ENCODE measurements at regions not wholly inside any gene's neighbourhood (a gene's known extent, or its start where the extent isn't known, plus 50 kb on each side); places are given as distances from the start of the nearest gene placed in this dataset.

DNA sequence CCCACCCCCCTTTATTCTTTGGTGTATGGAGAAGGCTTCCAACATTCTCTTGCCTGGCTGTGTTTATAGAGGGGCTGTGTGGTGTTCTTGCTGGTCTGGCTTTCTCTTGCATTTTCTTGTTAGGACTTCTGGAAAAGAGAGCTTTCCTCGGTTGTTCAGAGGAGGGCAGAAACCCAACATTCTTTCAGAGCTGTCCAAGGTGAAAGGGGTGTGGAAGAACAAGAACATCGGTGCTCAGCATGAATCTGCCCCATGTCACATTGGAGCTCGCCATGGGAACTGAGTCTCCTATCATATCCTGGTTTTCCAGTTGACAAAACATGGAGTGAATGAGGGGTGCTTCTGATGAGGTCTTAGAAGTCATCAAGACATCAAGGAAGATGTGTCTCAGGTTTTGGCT, 281.8 kb downstream of the RNF144B start:
- DNase-seq (ENCODE audit: low spot score), result no peak

- DNase-seq (ENCODE audit: low spot score), result no peak
These were observed 285.7 kb downstream of the RNF144B start for GRCh38 chr6:18672852-18673251.

GRCh38 chr6:18674346-18674745, 287.2 kb downstream of the RNF144B start:
- DNase-seq (ENCODE audit: low spot score), result no peak

DNA sequence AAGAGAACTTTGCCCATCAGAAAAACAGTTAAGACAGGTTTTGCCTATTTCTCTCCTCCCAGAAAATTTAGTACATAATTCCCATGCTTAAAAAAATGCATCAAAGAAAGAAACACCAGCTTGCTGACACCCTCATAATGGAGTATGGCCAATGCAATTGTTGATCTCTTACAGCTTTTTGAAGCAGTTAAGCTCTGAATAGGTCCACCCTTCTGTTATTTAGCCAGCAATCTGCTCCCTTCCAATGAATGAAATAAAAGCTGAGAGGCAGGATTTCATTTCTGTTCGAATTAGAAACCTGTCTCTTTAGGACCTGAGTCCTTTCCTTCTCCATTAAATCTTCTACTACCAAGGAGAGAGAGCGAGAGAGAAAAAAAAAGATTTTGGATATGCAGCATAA, 288.7 kb downstream of the RNF144B start:
- DNase-seq (ENCODE audit: low spot score), result no peak

GRCh38 chr6:18676548-18676947, 289.4 kb downstream of the RNF144B start:
- DNase-seq (ENCODE audit: low spot score), result no peak

GRCh38 chr6:18680842-18681241, 293.7 kb downstream of the RNF144B start:
- peak; percentile 26 for DNase-seq (ENCODE audit: low spot score)

DNA sequence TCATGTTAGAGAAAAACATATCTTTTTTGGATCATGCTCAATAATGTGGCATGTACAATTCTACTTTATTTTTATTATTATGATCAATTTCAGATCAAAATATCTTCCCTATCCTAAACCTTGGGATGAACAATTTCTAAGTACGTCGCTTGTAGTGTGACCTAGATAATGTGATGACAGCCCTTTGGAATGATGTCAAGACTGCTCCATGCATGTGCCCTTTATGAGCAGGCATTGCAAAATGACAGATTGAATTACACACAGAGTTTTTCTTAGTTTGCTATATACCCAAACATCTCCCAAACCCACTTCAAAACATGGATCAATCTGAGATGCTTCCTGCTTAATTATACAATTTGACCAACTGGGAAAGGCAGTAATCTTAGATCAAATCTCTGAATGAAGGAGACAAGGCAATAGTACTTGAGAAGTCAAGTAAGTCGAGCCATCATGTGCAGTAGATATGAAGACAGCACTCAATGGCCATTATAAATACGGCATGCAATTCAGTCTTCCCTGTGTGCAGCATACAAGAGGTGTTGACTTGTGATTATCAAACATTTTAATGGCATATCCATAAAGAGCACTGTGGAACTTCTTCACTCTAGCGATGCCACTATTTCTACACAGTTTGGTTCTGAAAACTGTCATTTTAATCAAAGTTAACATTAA, 294.8 kb downstream of the RNF144B start:
- no peak for DNase-seq (ENCODE audit: low spot score)

DNA sequence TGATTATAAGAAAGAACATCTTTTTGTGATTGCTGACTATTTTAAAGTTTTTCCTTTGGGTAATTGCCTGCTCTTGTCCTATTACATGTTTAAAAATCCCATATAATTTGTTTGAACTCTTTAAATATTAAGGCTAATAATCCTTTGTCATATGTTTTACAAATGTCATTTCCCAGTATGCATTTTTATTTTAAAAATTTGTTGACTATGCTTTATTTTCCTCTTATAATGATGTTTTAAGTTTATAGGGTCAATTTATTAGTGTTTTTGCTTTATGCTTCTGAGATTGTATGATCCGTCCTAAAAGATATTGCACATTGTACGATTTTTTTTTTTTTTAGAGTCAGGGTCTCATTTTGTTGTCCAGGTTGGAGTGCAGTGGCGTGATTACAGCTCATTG, 297.2 kb downstream of the RNF144B start:
- no peak for DNase-seq (ENCODE audit: low spot score)

GRCh38 chr6:18692929-18693685, 306.0 kb downstream of the RNF144B start:
- DNase-seq (ENCODE audit: low spot score), result no peak

DNA sequence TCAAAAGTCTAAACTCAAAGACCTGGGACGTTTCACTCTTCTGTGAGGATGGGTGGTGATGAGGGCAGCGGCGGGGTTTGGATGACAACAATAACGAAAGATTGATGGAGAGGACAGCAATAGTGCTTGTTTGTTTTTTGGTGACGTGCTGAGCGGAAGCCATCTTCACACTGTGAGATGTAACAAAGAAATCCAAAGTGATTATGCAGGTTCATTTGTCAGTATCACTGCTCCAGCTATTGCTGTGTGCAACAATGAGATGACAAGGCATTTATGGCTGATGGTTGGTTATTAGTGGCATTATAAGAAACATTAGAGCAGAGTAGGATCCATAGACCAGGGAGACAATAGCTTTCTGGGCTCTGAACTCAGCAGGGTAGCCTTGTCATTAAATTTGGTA, 306.7 kb downstream of the RNF144B start:
- DNase-seq (ENCODE audit: low spot score), result no peak

- no peak for DNase-seq (ENCODE audit: low spot score)
These were observed 316.4 kb downstream of the RNF144B start for GRCh38 chr6:18703546-18703945.

DNA sequence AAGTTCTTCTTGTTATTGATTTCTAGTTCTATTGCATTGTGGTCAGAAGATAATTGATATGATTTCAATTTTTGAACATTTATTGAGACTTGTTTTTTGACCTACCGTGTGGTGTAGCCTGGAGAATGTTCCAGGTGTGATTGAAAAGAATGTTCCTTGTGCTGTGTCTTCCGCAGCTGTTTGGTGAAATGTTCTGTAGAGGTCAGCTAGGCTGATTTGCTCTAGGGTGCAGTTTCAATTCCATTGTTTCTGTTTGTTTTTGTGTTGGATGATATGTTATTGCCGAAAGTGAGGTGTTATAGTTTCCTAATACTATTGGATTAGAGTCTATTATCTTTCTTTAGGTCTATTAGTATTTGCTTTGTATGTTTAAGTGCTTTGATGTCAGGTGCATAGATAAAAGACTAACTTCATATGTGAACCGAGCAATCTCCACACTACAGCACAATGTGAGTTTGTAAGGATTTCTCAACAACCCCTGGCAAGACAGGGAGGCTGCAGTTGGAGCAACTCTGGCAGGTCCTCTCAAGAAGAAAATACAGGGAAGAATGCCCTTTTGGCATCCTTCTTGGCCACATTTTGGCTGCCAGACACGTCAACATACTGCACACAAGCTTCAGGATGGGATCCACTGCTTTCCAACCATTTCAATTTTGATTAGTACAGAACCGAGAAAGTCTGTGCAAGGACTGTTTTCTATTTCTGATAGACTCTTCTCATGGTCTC, 320.7 kb downstream of the RNF144B start:
- no peak for DNase-seq (ENCODE audit: low spot score)

GRCh38 chr6:18712595-18712994, 325.4 kb downstream of the RNF144B start:
- no peak for DNase-seq (ENCODE audit: low spot score)

DNA sequence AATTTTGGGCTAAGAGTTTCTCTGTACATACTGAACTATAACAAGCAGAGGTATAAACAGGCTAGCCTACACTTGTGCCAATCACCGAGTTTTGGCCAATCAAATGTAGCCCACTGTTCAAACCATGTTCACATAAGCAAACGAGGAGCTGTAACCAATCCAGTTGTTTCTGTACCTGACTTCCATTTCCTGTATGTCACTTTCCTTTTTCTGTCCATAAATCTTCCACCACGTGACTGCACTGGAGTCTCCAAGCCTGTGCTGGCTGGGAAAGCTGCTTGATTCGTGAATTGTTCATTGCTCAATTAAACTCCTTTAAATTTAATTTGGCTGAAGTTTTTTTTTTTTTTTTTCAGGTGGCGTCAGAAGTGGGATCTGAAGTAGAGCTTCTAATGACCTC, 332.9 kb downstream of the RNF144B start:
- no peak for DNase-seq (ENCODE audit: low spot score)

GRCh38 chr6:18724056-18724455, 336.9 kb downstream of the RNF144B start:
- DNase-seq (ENCODE audit: low spot score), result no peak

- DNase-seq (ENCODE audit: low spot score), result no peak
These were observed 338.3 kb downstream of the RNF144B start for GRCh38 chr6:18725449-18725848.

- DNase-seq (ENCODE audit: low spot score), result no peak
These were observed 346.9 kb downstream of the RNF144B start for GRCh38 chr6:18733921-18734550.

DNA sequence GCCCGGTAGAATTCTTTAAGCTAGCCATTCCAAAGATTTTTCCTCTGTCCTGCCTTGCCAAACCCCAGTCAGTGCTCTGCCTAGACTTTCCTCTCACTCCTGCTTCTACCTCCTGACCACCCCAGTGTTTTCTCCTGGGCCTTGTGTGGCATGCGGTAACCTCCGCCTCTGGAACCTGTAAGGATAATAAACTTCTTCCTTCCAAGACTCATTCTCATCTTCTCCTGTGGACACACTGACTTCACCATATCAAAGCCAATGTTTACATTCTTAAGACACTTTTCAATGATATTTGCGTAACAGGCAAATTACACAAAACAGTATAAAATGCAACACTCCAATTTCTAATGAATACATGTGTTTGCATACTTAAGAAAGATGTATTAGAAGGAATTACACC, 354.6 kb downstream of the RNF144B start:
- DNase-seq (ENCODE audit: low spot score), result no peak

- no peak for DNase-seq (ENCODE audit: low spot score)
These were observed 355.3 kb downstream of the RNF144B start for GRCh38 chr6:18742406-18742805.

DNA sequence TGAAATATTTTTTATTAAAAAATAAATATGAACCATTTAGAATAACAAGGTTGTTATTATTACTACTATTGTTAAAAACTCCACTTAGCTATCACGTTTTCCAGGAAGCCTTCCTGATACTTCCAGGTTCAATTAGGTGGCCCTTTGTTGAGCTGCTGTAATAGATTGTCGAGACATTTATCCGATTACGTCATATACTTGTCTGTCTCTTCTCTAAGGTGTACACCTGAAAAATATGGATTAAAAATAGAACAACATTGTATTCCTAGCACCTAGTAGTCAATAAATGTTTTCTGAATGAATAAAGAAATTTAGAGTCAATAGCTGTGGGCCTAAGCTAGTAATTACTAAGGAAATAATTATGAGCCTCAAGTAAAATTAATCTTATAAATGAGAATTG, 359.6 kb downstream of the RNF144B start:
- no peak for DNase-seq (ENCODE audit: low spot score)

DNA sequence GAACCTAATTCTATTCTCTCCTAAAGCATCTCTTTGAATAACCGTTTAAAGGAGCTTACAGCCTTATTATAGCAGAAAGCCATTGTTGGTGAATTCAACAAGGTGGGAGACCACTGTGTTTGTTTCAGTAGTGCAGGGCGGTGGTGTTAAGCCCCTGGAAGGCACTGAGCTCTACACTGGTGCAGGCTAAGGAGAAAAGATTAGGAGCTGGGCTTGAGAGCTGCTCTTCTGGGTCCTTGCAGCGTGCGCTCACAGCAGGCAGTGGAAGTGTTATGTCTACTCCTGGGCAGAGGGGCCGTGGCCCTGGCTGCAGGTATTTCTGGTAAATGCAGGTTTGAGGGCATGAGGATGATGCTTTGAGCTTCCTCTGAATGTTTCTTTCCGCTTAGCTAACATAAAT, 361.2 kb downstream of the RNF144B start:
- DNase-seq (ENCODE audit: low spot score), result no peak
